Colon (tissue), 2 donors: ENCODE measurements at regions not wholly inside any gene's neighbourhood (a gene's known extent, or its start where the extent isn't known, plus 50 kb on each side); places are given as distances from the start of the nearest gene placed in this dataset.

Source experiments
- FAIRE-seq: peaks from 2 replicates; lab custom pipeline; 2012; peaks lifted over from hg19 to GRCh38; lab: Jason Lieb, UNC
- donor health status: control.
- donor health status: control.

DNA sequence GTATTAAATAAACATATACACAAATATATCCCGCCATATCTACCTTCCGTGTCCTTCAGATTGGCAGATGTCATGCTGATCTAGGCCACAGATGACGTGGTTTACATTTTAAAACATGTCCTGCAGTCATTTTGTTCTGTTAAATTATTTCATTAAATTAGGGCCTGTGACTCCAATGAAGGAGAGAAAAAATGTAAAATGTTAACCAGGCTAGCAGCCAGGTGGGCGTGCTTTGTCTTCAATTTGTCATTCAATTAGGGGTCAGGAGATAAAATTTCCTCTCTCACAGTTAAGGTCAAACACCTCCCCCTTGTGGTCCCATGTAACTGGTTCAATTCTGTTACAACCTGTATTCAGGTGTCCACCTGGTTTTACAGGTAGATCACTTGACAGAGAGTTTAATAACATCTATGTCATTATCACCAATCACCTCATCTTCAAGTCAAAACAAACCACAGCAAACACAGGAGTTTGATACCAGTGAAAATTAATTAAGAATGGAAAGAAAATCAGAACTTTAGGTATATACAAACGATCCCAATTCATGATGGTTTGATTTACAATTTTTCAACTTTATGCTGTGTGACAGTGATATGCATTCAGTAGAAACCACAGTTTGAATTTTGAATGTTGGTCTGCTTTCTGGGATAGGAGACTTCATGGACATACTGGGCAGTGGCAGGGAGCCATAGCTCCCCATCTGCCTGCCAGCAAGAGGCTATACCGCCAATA lies 339.4 kb downstream of the CMPK2 start:
- no peak for FAIRE-seq

DNA sequence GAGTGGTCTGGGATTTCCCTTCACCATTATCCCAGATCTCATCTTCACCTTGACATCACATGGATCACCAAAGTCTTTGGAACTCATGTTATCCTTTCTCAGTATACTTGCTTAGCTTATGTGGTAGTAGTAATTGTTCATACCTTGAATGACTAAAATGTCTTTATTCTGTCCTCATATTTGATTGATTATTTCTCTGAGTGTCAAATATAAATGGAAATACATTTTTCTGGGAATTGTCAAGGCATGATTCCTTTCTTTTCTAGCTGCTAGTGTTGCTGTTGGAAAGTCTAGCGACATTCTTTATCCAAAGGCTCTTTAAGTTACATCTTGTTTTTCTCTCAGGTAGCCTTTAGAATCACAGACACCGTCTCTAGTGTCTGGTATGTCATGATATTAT lies 334.4 kb downstream of the CMPK2 start:
- FAIRE-seq: no peak

DNA sequence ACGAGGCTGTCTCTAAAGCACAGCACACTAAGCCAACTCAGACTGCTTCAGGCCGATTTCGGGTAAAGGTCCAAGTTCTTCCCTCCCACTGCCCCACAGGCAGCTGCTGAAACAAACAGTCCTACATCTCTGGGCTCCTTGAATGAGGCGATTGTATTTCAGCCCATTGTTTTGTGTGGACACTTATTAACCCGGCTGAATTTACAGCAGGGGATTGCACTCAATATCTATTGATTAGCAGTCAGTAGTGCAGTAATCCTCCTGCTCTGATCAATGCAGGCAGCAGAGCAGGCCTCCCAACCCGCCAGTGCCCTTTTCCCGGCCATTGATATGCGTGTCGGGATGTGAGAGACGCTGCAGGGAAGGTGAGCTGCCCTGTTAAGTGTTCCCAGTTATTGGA lies 330.1 kb downstream of the CMPK2 start:
- no peak for FAIRE-seq

DNA sequence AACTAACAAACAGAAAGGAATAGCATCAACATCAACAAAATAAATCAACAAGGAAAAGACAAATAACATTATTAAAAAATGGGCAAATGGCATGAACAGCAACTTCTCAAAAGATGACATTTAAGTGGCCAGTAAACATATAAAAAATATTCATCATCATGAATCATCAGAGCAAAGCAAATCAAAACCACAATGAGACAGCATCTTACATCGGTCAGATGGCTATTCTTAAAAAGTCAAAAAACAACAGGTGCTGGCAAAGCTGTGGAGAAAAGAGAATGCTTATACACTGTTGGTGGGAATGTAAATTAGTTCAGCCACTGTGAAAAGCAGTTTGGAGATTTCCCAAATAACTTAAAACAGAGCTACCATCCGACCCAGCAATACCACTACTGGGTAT lies 327.1 kb downstream of the CMPK2 start:
- no peak for FAIRE-seq

DNA sequence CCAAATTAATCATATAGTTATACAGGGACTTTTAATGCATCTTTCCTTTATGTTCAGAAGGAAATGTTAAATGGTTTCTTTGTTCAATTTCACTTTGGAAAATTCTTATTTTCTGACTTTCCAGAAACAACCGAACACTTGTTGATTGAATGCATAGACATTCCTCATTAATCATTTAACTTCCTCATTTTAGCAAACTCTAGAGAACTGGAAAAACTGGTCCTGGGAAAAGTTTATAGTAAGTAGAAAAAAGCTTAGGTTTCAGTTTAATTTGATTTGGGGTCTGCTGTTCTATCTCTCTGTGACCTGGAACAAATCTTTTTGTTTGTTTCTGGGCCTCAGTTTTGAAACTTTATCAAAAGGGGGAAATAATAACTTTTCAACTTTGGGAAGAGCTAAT lies 320.4 kb downstream of the CMPK2 start:
- FAIRE-seq: no peak

DNA sequence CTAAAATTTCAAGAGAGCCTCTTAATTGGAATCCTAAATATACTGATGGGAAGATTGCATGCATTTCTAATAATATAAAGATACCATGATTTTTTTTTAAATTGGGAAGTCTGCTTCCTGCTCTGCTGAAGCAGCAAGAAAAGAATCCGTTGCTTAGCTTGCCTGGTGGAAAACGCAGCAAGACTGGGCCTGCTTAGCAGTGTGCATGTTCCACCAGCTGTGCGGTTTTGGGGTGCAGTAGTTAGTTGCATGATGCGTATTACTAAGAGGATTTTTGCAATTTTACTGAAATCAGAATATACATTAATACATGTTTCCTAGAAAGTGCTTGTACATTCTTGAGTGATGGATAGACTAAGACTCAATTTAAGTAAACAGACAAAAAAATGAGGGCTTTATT lies 319.9 kb downstream of the CMPK2 start:
- no peak for FAIRE-seq

DNA sequence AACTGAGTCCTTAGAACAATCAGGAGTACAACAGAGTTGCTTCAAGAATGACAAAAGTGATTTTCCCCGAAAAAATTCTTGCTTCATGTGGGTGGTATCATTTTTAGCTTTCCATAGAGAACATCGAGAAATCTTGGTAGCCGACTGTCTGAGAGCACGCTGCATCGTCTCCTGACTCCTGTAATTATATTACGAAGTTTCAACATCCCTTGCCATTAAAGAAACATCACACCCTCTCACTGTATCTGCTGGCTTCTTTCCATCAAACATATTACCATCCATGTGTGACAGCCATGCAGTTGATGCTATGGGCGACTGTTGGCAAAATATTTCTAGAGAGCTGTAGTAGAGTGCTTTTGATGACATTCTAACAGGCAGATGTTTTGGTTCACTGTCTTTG lies 311.2 kb downstream of the CMPK2 start:
- no peak for FAIRE-seq

DNA sequence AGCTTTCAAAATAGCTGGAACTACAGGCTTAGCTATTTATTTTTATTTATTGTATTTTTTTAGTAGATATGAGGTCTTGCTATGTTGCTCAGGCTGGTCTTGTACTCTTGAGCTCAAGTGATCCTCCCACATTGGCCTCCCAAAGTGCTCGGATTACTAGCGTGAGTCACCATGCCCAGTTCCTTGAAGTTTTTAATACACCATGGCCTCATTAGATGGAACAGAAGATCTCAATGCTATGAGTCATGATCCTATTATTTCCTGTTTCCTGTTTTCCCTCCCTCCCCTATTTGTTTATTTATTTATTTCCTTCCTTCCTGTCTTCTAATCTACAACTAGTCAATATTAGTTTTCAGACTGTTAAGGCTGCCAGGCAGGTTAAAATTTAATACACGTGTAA lies 309.0 kb downstream of the CMPK2 start:
- FAIRE-seq: no peak

DNA sequence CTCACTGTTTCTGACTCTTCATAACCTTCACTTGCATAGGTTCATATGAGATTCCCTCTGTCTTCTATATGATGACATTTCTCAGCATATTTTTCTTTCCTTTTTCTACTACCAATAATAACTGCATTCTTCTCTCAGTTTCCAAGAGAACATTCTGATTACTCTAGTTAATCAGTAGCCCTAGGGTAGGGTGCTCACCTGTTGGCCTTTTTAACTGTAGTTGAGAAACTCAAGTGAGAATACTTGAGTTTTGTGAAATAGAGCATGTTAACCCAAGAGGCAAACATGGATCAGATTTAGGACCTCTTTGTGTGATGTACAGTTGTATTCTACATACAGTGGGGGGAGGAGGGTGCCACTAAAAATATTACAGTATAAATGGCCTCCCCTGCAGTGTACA lies 308.0 kb downstream of the CMPK2 start:
- no peak for FAIRE-seq

DNA sequence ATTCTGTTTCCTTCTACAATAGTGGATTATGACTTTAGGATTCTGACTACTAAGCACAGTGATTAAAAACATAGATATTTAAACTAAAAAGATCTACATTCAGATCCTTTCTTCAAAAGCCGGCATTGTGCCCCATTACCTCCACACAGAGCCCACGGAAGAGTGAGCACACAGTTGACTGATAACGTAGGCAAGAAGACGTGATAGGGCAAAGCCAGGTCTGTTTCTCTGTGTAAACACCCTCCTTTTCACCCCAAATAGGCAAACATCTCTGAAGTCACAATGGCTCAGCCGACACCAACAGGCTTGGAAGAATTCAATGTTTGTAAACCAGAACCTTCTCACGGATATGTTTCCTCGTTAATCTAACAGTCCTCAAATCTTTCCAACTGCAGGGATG lies 302.9 kb downstream of the CMPK2 start:
- FAIRE-seq: no peak

DNA sequence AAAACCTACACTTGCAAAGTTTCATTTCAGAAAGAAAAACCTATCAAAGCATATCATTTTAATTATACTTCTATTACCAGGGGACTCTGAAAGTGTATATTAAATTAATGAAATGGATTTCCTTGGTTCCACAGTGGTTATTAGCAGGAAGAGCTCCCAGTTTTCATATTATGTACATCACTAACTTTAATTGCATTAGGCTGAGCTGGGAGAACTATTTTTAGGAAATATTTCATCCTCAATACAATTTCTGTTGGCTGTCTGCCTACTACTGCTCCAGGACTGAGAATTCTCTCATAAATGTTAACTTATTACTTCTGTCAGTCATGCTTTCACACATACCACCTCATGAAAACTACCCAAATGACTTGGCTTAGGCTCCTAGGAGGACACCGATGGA lies 301.4 kb downstream of the CMPK2 start:
- no peak for FAIRE-seq

DNA sequence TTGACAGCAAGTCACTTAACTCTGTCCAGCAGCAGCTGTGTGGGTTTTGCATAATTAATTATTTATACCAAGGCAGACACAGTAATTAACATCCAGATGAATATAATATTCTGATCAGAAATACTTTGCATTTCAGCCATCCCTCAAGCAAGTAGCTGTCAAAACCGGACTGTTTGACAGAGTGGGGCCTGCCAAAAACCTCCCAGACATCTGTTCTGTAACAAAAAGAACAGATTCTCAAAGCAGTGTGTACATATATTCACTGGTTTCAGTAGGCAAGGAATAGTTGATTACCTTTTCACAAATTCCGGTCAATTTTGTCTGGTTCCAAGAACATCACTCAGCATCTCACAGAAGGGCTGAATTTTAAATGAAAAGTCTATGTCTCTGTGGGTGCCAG lies 291.6 kb downstream of the CMPK2 start:
- FAIRE-seq: no peak

DNA sequence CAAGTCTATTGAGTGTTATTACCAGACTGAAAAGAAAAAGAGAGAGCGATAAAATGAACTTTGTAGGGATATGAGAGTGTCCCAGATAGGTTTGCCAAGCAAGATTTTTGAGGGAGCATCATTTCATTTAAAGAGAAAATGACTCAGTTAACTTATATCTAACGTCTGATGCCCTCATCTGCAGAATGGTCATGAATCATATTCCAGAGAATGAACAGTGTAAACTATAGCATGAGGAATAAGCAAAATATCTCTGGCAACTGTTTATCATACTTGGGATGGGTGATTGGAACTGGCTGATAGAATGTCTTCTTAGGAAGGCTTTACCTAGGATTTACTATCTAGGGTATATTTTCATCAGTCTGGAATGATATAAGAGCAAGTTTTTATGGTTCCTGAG lies 289.4 kb downstream of the CMPK2 start:
- no peak for FAIRE-seq

DNA sequence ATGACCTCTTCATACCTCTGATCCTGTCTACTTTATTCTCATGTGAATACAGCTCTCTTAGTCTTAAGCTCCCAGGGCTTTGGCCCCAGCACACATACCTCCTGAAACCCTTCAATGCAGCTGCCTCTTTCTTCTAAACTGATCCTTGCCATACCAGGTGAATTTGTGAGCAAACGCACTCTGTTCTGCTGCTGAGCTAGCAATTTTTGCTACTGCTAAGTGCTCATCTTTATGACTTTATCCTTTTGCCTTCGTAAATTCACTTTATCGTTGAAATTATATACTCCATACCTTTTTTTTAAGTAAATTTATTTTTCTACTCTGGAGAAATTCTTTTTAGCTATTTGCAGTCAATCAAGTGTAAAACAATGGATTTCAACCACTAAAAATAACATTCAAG lies 287.7 kb downstream of the CMPK2 start:
- FAIRE-seq: no peak

DNA sequence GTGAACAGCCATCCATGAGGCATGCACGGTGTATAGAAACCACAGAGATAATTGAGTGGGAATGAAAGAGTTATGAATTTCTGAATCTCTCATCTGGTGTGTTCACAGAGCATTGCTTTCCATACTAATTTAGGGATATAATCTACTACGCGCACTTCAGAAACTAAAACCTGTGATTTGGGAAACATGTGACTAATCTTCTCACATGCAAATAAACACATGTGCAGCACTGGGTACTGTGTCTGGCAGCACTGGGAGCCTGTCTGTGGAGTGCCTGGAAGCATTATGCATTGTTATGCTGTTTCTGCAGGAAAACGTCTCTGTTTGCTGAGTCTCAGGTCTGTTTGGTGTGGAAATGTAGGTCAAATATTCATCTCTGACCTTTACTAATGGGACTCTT lies 287.3 kb downstream of the CMPK2 start:
- no peak for FAIRE-seq

DNA sequence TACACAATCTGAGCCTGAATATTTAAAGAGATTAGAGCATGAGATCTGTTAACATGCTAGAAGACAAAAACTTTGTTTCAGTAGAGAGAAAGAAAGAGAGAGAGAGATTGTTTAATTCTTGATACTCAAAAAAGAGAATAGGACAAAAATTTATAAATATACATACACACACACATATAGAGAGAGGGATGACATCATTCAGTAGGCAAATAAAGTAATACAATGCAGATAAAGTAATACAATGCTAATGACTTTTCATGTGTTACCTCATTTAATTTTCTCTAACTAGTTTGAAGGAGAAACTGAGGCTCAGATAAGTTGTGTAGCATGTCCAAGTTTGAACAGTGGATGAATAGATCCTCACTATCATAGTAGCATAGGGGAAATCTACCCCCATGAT lies 286.4 kb downstream of the CMPK2 start:
- FAIRE-seq: no peak

DNA sequence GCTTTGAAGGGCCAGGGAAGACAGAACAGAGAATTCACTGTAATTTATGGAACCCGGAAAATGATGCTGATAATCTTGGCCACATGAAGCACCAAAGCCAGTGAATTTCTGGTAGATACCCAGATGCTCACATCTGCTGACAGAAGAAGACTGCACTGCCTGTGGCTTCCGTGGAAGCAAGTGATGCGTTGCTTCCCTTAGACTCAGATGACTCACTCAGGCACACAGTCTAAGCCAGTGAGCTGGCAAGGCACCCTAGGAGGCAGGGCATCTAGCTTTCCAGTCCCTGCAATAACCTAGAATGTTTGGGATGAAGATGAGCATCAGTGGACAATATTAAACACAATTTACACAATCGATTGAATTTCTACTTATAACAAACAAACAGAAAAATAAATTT lies 284.7 kb downstream of the CMPK2 start:
- FAIRE-seq: no peak

DNA sequence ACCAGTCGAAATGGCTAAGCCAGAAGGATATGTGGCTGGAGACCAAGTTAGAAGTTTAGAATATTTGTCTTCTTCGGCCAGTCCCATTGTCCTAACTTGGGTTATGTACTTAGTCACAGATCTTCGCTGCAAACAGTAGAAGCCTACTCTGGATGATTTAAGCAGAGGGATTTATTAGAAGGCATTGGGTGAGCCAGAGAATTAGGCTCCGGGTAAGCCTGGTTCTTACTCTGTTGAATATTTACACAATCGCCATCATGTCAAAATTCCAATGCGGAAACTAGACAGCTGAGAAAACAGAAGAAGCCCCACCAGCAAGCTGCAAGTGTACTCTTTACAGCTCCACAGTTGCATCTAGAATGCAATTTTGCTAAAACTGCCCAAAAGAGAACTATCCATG lies 276.6 kb downstream of the CMPK2 start:
- FAIRE-seq: no peak

DNA sequence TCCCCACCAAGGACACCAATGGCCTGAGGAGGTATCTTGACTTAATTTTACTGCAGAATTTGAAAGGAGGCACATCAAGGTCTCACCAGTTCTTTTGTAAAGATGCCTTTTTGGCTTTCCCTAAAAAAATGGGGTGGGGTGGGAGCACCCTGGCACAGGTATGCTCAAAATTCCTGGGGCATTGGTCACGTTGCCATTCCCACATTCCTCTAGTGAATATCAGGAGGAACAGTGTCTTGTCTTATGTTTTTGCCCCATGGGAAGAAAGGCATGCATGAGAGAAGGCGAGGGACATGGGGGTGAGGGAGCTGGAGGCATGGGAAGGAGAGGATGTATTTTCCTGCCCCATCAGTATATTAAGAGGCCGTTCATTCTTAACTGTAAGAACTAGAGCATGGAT lies 275.3 kb downstream of the CMPK2 start:
- no peak for FAIRE-seq

DNA sequence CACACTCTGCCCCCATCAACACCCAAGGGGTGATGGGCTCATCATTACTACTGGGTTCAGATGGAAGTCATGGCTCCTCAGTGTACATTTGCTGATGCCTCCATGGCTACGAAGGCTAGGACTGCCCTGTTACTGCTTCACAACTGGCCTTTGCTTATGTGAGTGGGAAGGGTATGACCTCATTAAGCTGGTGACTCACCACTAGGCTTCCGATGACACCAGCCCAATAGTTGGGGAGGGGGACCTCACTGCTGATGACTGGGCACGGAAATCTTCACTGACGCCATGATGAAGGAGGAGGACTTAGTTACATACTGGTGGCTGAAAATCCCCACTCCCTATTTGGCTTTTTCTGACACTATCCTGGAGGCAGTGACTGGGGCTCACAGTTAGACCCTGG lies 263.2 kb downstream of the CMPK2 start:
- FAIRE-seq: no peak

DNA sequence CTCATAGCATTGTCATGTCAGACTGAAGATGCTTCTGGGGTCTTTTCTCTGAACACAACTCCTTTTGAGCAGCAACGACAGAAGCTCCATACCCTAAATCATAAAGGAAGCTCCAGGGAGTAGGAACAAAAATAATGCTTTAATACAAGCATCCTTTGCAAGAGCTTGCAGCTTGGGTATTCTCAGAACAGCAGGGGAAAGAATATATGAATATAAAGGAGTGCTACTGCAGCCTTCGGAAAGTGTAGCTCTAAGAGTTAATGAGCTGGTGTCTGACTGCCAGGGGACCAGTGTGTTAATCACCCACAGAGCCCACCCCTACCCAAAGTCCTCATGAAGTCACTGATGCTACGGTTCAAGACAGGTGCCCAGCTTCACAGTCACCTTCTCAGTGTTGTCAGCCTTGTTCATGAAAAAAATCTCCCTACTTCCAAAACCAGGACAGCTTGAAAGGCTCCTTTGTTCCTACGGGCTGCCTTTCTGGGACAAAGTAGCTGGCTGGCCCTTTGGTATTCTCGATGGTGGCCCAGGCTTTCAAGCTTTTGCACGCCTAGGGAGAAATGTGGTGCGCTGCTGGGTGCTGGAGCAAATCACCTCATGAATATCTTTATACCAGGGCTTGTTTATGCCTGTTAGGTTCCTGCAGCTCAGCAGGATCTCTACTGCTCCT lies 259.7 kb downstream of the CMPK2 start:
- no peak for FAIRE-seq

DNA sequence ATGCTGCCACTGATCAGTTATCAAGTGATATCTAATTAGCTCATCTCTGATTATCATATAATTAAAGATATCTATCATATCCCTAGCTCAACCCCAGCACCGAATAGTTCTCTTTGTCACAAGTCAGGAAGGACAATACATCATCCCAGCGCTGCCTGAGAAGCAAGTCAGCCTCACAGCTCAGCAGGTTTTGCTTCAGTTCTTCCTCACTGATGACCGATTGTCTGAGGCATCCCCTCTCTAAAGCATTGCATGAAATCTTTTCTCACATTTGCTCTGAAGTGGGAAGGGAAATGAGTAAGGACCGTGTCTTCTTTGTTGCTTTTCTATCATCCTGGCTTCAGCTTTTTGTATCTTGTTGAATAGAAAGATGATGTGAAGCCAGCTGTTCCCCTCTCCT lies 247.9 kb downstream of the CMPK2 start:
- FAIRE-seq: no peak

DNA sequence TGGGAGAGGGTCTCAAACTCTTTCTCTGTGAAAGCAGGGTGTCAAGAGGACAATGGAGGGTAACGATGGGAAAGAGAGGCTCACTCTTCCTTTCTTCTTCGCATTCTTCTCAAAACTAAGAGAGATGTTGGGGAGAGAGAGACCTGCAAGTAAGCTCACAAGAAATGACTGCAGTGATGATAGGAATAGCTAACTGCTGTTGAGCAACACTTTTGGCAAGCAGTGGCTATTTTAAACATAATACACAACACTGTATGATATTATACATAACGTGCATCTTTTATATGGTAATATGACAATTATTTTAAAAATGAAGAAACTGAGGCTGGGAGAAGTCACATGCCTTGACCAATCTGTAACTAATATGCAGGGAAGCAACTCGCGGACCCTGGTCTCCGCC lies 247.5 kb downstream of the CMPK2 start:
- no peak for FAIRE-seq

DNA sequence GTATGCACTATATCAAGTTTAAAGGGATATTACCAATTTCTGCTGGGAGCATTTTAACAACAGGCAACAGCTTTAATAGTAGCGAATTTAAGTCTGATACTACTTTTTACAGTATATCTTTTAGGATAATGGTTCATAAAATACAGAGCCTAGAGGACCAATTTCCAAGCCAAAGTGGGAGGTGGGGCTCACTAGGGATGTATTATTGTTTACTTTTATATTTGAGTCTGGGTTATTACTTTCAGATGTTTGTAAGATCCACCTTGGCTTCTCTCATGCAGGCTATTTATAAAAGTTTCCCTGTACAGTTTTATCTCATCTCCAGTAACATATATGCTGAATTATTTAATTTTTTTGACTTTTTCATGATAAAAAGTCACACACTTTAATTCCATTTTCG lies 242.0 kb downstream of the CMPK2 start:
- no peak for FAIRE-seq
